ENCODE measurements at regions not wholly inside any gene's neighbourhood (a gene's known extent, or its start where the extent isn't known, plus 50 kb on each side); places are given as distances from the start of the nearest gene placed in this dataset.
"Not testable (repeated sequence)": the region's sequence is repeated elsewhere in the genome, so short reads cannot be mapped to it uniquely, and the experiment has no call there.

DNA sequence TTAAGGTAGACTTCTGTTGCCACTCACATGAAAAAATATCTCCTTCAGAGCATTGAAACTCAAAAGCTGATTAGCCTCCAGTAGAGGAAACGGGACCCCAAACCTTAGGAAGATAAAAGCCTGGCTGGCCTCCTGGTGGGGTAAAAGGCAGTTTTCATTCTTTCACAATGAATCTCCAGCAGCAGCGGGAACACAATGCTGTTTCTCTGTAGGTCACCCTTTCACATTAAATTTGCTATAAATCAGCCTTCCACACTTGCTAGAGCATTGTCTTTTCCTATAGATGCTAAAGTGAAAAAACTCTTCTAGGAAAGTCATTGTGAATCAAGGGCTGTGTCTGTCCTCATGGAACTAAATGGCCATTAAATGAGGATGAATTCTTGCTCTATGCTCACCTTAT, 207.3 kb upstream of the MAGEB2 start:
- H3K4me3 Mint-ChIP-seq, result no peak overlapping the region
- no peak overlapping the region for H3K27ac Mint-ChIP-seq
- no peaks in the 10 kb centered on the region for H3K36me3 Mint-ChIP-seq (ENCODE audit: low read depth)
- no peak for DNase-seq
- POLR2A ChIA-PET, result no interaction called here
- peaks cover 3% of the 10 kb centered on the region for H3K9me3 Mint-ChIP-seq
- CTCF ChIA-PET, result no interaction called here
- H3K27me3 Mint-ChIP-seq, result no peaks in the 10 kb centered on the region
- no peaks in the 10 kb centered on the region for H3K4me1 Mint-ChIP-seq

DNA sequence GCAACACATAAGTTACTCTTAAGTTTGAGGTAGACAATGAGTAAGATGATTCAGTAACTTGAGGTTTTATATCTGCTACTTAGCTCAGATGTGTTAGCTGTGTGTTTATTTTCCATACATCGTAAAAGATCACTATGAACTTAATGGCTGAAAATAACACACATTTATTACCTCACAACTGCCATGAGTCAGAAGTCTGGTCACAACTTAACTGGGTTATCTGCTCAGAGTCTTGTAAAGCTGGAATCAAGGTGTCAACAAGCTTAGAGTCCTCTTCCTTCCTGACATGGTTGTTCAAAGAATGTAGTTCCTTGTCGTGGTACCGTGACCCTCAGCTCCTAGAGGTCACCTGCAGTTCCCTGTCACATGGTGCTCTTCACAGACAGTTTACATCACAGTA, 204.9 kb upstream of the MAGEB2 start:
- H3K9me3 Mint-ChIP-seq, result peaks cover 3% of the 10 kb centered on the region
- POLR2A ChIA-PET, result no interaction called here
- H3K36me3 Mint-ChIP-seq (ENCODE audit: low read depth), result no peaks in the 10 kb centered on the region
- H3K4me3 Mint-ChIP-seq, result no peak overlapping the region
- H3K4me1 Mint-ChIP-seq, result no peaks in the 10 kb centered on the region
- no peaks in the 10 kb centered on the region for H3K27me3 Mint-ChIP-seq
- no peak for DNase-seq
- CTCF ChIA-PET, result no interaction called here
- H3K27ac Mint-ChIP-seq, result no peak overlapping the region

DNA sequence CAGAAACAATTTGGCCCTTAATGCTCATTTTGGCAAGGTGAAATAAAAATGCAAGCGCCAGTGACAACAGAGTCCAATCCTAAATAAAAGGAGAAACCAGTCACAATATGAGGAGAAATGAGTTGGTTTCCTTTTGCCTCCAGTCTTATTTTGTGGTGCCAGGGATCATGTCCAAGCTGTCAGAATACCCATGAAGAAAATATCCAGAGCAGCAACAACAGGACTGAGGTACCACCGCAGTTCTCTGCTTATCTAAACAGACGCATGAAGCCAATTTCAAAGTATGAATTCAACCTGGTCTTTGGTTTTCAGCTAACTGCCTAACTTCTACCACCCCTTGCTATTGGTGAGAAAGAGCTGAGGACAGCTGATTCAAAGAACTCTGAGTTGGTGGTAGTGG, 199.9 kb upstream of the MAGEB2 start:
- peaks cover 3% of the 10 kb centered on the region for H3K9me3 Mint-ChIP-seq
- ChIA-PET POLR2A (no interaction called here), CTCF (no interaction called here)
- H3K4me1 Mint-ChIP-seq, result no peaks in the 10 kb centered on the region
- H3K27ac Mint-ChIP-seq, result no peak overlapping the region
- H3K36me3 Mint-ChIP-seq (ENCODE audit: low read depth), result no peaks in the 10 kb centered on the region
- DNase-seq, result no peak
- no peak overlapping the region for H3K4me3 Mint-ChIP-seq
- H3K27me3 Mint-ChIP-seq, result no peaks in the 10 kb centered on the region

DNA sequence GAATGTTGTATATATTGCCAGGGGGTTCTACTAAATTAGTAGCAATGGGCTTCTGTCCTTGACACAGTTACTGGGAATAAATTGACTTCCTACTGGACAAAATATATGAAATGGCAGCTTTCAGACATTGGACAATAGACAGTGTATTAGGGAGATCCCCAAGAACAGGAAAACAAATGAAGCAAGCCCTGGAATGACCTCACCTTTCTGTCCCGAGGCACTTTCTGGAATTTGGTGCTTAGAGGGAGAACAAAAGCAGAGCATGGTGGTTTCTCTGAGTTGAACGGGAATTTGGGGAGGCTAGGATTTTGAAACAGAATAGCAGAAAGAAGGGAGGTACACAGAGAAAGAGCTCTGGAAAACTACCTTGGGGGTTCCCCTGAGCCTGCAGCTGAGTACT, 187.7 kb upstream of the MAGEB2 start:
- Mint-ChIP-seq H3K4me3 (no peak overlapping the region), H3K9me3 (peaks cover 3% of the 10 kb centered on the region), H3K27ac (no peak overlapping the region), H3K36me3 (ENCODE audit: low read depth) (no peaks in the 10 kb centered on the region), H3K4me1 (no peaks in the 10 kb centered on the region), H3K27me3 (no peaks in the 10 kb centered on the region)
- ChIA-PET CTCF (no interaction called here), POLR2A (no interaction called here)
- DNase-seq, result no peak

DNA sequence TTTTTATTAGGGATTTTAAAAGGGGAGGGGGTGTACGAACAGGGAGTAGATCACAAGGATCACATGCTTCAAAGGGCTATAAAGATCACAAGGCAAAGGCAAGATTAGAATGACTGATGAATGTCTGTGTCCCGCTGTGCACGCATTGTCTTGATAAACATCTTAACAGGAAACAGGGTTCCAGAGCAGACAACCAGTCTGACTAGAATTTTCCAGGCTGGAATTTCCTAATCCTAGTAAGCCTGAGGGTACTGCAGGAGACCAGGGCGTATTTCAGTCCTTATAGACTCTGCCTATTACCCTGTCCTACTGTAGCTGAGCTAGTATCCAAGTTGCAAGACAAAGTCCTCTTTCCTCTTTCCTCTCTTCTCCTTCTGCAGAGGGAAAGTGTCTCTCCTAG, 179.0 kb upstream of the MAGEB2 start:
- H3K9me3 Mint-ChIP-seq; DNase-seq; CTCF ChIA-PET; H3K27ac Mint-ChIP-seq; POLR2A ChIA-PET; H3K36me3 Mint-ChIP-seq (ENCODE audit: low read depth); H3K4me1 Mint-ChIP-seq; H3K4me3 Mint-ChIP-seq; H3K27me3 Mint-ChIP-seq: not testable (repeated sequence)

DNA sequence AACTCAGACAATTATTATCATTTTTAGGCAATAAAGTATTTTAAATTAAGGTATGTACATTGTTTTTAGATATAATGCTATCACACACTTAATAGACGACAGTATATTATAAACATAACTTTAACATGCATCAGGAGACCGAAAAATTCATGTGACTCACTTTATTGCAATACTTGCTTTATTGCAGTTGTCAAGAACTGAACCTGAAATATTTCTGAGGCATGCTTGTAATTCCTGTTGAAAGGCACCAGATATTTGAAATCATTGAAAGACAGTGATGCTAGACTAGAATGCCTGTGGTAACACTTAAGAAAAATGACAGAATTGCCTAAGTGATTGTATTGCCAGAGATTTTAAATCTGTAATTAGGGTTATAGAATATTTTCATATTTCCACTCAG, 175.6 kb upstream of the MAGEB2 start:
- no peak overlapping the region for H3K4me3 Mint-ChIP-seq
- POLR2A ChIA-PET, result no interaction called here
- no peaks in the 10 kb centered on the region for H3K4me1 Mint-ChIP-seq
- H3K27me3 Mint-ChIP-seq, result no peaks in the 10 kb centered on the region
- no peak overlapping the region for H3K27ac Mint-ChIP-seq
- CTCF ChIA-PET, result no interaction called here
- H3K9me3 Mint-ChIP-seq, result peaks cover 2% of the 10 kb centered on the region
- H3K36me3 Mint-ChIP-seq (ENCODE audit: low read depth), result no peaks in the 10 kb centered on the region
- DNase-seq, result no peak

DNA sequence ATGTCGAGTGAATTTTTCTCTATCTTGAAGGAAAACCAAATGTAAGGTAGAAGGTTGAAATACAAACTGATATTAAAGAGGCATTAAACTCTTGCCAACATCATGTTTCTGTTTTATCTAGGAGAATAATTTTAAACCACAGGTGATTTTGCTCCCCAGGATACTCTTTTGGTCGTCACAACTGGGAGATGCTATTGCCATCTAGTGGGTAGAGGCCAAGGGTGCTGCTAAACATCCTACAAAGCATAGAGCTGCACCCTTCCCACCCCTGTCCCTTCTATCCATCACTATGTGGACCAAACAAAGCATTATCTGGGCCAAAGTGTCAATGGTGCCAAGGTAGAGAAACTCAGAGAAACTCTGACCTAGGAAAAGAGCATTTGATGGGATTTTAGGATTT, 154.6 kb upstream of the MAGEB2 start:
- no peak for DNase-seq
- H3K36me3 Mint-ChIP-seq (ENCODE audit: low read depth), result no peaks in the 10 kb centered on the region
- H3K4me1 Mint-ChIP-seq, result no peaks in the 10 kb centered on the region
- ChIA-PET POLR2A (no interaction called here), CTCF (no interaction called here)
- H3K27ac Mint-ChIP-seq, result no peak overlapping the region
- no peaks in the 10 kb centered on the region for H3K27me3 Mint-ChIP-seq
- H3K9me3 Mint-ChIP-seq, result no peaks in the 10 kb centered on the region
- no peak overlapping the region for H3K4me3 Mint-ChIP-seq

DNA sequence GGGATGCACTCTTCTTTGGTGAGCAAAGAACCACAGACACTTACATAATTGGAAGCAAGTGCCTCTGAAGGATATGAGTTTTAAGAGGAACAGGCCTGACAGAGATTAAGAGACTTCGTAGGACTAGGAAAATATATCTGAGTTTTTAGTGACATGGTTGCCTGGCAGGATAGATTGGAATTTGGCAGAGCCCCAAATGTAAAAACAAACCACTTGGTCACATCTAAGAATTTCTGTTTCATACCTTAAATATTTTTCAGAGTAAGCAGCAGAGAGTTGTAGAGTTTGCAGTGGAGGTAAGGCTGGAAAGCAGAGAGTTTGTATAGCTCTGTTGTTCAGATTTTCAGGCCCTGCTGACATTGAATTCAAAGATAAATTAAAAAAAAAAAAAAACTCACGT, 150.1 kb upstream of the MAGEB2 start:
- H3K4me3 Mint-ChIP-seq, result no peak overlapping the region
- H3K9me3 Mint-ChIP-seq, result peaks cover 2% of the 10 kb centered on the region
- ChIA-PET CTCF (no interaction called here), POLR2A (no interaction called here)
- no peaks in the 10 kb centered on the region for H3K36me3 Mint-ChIP-seq (ENCODE audit: low read depth)
- no peak overlapping the region for H3K27ac Mint-ChIP-seq
- no peaks in the 10 kb centered on the region for H3K4me1 Mint-ChIP-seq
- no peaks in the 10 kb centered on the region for H3K27me3 Mint-ChIP-seq
- DNase-seq, result no peak

DNA sequence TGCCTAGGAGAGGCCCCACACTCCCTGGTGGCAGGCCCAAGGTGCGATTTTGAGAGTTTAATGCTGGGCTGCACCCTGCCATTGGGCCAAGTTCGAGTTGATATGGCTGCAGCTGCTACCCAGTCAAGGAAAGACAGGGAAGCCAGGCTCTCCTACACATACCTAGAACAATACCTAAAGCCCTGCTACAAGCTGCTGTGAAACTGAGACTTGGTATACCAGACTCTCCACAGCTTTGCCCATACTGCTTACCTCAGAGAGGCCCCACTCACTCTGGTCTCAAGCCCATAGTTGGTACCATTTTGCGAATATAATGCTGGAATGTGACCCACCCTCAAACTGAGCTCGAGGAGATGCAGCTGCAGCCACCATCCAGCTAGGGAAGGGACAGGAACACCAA, 147.7 kb upstream of the MAGEB2 start:
- Mint-ChIP-seq H3K4me1 (no peaks in the 10 kb centered on the region), H3K36me3 (ENCODE audit: low read depth) (no peaks in the 10 kb centered on the region), H3K27me3 (no peaks in the 10 kb centered on the region), H3K4me3 (no peak overlapping the region), H3K27ac (no peak overlapping the region), H3K9me3 (peaks cover 2% of the 10 kb centered on the region)
- CTCF ChIA-PET, result no interaction called here
- no peak for DNase-seq
- POLR2A ChIA-PET, result no interaction called here

DNA sequence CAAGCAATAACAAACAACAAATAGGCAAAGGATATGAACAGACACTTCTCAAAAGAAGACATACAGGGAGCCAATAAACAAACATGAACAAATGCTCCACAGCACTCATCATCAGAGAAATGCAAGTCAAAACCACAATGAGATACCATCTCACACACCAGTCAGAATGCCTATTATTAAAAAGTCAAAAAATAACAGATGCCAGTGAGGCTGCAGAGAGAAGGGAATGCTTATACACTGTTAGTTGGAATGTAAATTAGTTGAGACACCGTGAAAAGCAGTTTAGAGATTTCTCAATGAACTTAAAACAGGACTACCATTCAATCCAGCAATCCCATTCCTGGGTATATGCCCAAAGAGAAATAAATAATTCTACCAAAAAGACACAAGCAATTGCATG, 129.8 kb upstream of the MAGEB2 start:
- Mint-ChIP-seq H3K4me3 (no peak overlapping the region), H3K36me3 (ENCODE audit: low read depth) (no peaks in the 10 kb centered on the region), H3K27ac (no peak overlapping the region), H3K4me1 (no peaks in the 10 kb centered on the region), H3K9me3 (no peaks in the 10 kb centered on the region), H3K27me3 (no peaks in the 10 kb centered on the region)
- CTCF ChIA-PET, result no interaction called here
- DNase-seq, result no peak
- POLR2A ChIA-PET, result no interaction called here

DNA sequence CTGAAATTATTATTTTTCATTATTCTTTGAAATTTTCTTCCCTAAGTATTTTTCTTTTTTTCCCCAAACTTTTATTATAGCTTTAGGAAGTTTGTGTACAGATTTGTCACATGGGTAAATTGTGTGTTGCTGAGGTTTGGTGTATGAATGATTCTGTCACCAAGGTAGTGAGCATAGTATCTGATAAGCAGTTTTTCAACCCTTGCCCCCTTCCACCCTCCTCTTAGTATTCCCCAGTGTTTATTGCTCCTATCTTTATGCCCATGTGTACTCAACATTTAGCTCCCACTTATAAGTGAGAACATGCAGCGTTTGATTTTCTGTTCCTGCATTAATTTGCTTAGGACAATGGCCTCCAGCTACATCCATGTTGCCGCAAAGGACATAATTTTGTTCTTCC, 103.9 kb upstream of the MAGEB2 start:
- no peak overlapping the region for H3K4me3 Mint-ChIP-seq
- ChIA-PET POLR2A (no interaction called here), CTCF (no interaction called here)
- DNase-seq, result no peak
- no peaks in the 10 kb centered on the region for H3K36me3 Mint-ChIP-seq (ENCODE audit: low read depth)
- H3K27ac Mint-ChIP-seq, result no peak overlapping the region
- no peaks in the 10 kb centered on the region for H3K9me3 Mint-ChIP-seq
- H3K27me3 Mint-ChIP-seq, result no peaks in the 10 kb centered on the region
- no peaks in the 10 kb centered on the region for H3K4me1 Mint-ChIP-seq

DNA sequence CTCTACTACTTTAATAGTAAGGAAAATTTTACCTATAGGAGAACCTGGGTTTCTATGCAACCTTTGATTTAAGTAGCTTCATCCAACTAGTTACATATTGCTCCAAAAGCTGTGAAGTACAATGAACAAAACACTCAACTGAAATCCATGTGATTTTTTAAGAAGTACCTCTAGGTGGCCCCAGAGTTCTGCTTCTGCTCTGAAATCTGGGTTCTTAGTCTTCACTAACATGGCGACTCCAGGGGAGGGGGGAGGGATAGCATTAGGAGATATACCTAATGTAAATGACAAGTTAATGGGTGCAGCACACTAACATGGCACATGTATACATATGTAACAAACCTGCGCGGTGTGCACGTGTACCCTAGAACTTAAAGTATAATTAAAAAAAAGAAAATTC, 73.4 kb upstream of the MAGEB2 start:
- H3K4me3 Mint-ChIP-seq, result no peak overlapping the region
- POLR2A ChIA-PET, result no interaction called here
- no peaks in the 10 kb centered on the region for H3K36me3 Mint-ChIP-seq (ENCODE audit: low read depth)
- H3K9me3 Mint-ChIP-seq, result no peaks in the 10 kb centered on the region
- no peak for DNase-seq
- no peaks in the 10 kb centered on the region for H3K4me1 Mint-ChIP-seq
- CTCF ChIA-PET, result interaction anchor here (1.1 kb wide), 1 partner anchor 362 kb away, joined by 4 read pairs; no protein-coding TSS in a partner anchor
- no peak overlapping the region for H3K27ac Mint-ChIP-seq
- H3K27me3 Mint-ChIP-seq, result no peaks in the 10 kb centered on the region

DNA sequence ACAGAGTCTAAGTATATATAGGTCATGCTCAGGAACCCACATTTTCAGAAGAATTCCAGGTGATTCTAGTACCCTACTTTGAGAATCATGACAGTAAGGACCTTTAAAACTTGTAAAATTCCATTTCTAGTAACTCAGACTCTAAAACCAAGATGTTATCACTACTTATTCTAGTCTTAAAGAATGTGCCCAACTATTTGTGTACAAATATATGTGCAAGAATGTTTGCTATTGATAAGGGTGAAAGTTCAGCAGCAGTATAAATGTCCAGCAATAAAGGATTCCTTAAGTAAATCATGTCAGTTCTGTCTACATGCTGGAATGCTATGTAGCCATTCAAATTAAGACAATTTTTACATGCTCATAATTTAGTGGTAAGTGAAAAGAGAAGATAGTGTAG, 71.1 kb upstream of the MAGEB2 start:
- H3K4me1 Mint-ChIP-seq, result no peaks in the 10 kb centered on the region
- no peak overlapping the region for H3K27ac Mint-ChIP-seq
- no peaks in the 10 kb centered on the region for H3K27me3 Mint-ChIP-seq
- H3K4me3 Mint-ChIP-seq, result no peak overlapping the region
- H3K36me3 Mint-ChIP-seq (ENCODE audit: low read depth), result no peaks in the 10 kb centered on the region
- DNase-seq, result no peak
- ChIA-PET CTCF (no interaction called here), POLR2A (no interaction called here)
- H3K9me3 Mint-ChIP-seq, result no peaks in the 10 kb centered on the region

DNA sequence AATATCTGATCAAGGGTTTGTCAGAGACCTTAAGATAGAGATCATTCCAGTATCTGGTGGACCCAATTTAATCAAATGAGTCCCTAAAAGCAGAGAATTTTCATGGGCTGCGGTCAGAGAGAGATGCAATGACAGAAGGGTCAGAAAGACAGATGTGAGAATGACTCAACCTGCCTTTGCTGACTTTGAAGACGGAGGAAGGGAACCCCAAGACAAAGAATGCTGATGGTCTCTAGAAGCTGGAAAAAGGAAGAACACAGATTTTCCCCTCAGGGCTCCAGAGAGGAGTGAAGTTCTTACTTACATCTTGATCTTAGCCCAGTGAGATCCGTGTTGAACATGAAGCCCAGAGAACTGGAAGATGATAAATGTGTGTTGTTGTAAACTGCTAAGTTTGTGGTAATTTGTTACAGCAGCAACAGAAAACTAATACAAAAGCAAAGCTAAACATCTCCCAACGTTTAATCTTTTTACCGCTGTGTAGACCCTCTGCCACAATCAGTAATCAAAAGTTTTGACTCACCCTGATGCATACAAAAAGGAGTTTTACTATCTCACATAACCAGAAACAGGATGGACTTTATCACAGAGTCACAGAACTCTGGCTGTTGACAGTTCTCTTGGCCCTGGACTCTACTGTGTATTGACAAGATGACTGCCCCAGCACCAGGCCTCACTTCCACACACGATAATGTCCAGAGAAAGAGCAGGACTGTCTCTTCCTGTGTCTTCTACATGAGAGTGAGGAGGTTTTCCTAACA, 70.2 kb upstream of the MAGEB2 start:
- Mint-ChIP-seq H3K4me3 (no peak overlapping the region), H3K36me3 (ENCODE audit: low read depth) (no peaks in the 10 kb centered on the region), H3K4me1 (no peaks in the 10 kb centered on the region), H3K27ac (no peak overlapping the region), H3K27me3 (no peaks in the 10 kb centered on the region), H3K9me3 (no peaks in the 10 kb centered on the region)
- ChIA-PET POLR2A (no interaction called here), CTCF (no interaction called here)
- no peak for DNase-seq
